HL-60 (cell line): ENCODE measurements at regions not wholly inside any gene's neighbourhood (a gene's known extent, or its start where the extent isn't known, plus 50 kb on each side); places are given as distances from the start of the nearest gene placed in this dataset.

Experiments
- DNase-seq, 2 experiments: peaks; one replicate each; pipeline ENCODE4 v3.0.0-alpha.2; 2010 to 2020; ENCODE audit warnings: low read depth in 1 of 2, low spot score in 1 of 2
- H3K27ac ChIP-seq: fragments of 250-450 bp; sonication (Bioruptor Pico); replicated peaks from 2 replicates; pipeline ENCODE4 v1.5.1; 2020; ENCODE audit warnings: mild to moderate bottlenecking, moderate library complexity
- H3K27me3 ChIP-seq: fragments of 250-450 bp; sonication (Bioruptor Pico); 2 replicates; pipeline ENCODE4 v1.5.1; 2021; ENCODE audit warnings: mild to moderate bottlenecking, moderate library complexity; ENCODE audit not compliant: insufficient read depth, poor library complexity, severe bottlenecking
- H3K4me3 ChIP-seq: replicated peaks from 2 replicates; pipeline ENCODE4 v1.5.1; 2011; ENCODE audit warnings: mild to moderate bottlenecking, control low read depth, low read length; ENCODE audit not compliant: insufficient read depth
- GABPA ChIP-seq: IDR thresholded peaks from 2 replicates; pipeline ENCODE4 v1.6.1; 2012; ENCODE audit warnings: low read depth
- POLR2AphosphoS5 ChIP-seq: IDR thresholded peaks from 2 replicates; pipeline ENCODE4 v1.6.1; 2012; ENCODE audit warnings: low read depth
- SPI1 ChIP-seq: IDR thresholded peaks from 2 replicates; pipeline ENCODE4 v1.6.1; 2012; ENCODE audit warnings: low read depth, mild to moderate bottlenecking, borderline replicate concordance
- TF ChIP-seq, protein P1 (sequence below): IDR thresholded peaks from one replicate; pipeline ENCODE4 v1.5.1; 2011; ENCODE audit warnings: low read length, control low read depth, inconsistent platforms; ENCODE audit not compliant: insufficient read depth
- TF ChIP-seq, protein P2 (sequence below): IDR thresholded peaks from 2 replicates; pipeline ENCODE4 v1.6.1; 2012; ENCODE audit warnings: low read depth; ENCODE audit not compliant: insufficient replicate concordance

DNA sequence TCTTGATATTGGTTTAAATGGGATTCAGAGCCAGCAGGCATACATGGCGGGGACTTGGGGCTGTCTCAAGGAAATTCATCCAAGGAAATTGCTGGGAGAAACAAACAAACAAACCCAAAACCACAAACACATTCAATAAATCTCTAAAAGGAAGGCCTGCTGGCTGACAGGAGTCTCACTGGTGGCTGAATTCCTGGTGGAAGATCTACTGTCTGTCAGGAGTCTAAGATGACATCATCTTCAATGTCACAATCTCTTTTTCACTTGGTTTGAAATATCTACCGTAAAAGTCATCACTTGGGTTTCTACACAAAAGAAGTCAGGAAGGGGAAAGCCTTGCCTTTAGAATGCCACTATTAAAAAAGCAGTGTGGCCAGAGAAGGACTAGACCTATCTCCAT lies 87.9 kb downstream of the KLF5 start:
- no peak for DNase-seq
- no peak for TF ChIP-seq GABPA
- TF ChIP-seq POLR2AphosphoS5: no peak
- TF ChIP-seq, protein P1, sequence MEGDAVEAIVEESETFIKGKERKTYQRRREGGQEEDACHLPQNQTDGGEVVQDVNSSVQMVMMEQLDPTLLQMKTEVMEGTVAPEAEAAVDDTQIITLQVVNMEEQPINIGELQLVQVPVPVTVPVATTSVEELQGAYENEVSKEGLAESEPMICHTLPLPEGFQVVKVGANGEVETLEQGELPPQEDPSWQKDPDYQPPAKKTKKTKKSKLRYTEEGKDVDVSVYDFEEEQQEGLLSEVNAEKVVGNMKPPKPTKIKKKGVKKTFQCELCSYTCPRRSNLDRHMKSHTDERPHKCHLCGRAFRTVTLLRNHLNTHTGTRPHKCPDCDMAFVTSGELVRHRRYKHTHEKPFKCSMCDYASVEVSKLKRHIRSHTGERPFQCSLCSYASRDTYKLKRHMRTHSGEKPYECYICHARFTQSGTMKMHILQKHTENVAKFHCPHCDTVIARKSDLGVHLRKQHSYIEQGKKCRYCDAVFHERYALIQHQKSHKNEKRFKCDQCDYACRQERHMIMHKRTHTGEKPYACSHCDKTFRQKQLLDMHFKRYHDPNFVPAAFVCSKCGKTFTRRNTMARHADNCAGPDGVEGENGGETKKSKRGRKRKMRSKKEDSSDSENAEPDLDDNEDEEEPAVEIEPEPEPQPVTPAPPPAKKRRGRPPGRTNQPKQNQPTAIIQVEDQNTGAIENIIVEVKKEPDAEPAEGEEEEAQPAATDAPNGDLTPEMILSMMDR: no peak
- TF ChIP-seq SPI1: no peak
- TF ChIP-seq, protein P2, sequence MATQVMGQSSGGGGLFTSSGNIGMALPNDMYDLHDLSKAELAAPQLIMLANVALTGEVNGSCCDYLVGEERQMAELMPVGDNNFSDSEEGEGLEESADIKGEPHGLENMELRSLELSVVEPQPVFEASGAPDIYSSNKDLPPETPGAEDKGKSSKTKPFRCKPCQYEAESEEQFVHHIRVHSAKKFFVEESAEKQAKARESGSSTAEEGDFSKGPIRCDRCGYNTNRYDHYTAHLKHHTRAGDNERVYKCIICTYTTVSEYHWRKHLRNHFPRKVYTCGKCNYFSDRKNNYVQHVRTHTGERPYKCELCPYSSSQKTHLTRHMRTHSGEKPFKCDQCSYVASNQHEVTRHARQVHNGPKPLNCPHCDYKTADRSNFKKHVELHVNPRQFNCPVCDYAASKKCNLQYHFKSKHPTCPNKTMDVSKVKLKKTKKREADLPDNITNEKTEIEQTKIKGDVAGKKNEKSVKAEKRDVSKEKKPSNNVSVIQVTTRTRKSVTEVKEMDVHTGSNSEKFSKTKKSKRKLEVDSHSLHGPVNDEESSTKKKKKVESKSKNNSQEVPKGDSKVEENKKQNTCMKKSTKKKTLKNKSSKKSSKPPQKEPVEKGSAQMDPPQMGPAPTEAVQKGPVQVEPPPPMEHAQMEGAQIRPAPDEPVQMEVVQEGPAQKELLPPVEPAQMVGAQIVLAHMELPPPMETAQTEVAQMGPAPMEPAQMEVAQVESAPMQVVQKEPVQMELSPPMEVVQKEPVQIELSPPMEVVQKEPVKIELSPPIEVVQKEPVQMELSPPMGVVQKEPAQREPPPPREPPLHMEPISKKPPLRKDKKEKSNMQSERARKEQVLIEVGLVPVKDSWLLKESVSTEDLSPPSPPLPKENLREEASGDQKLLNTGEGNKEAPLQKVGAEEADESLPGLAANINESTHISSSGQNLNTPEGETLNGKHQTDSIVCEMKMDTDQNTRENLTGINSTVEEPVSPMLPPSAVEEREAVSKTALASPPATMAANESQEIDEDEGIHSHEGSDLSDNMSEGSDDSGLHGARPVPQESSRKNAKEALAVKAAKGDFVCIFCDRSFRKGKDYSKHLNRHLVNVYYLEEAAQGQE: no peak
- H3K27me3 ChIP-seq: no peaks in the 10 kb centered on the region
- H3K4me3 ChIP-seq: no peak overlapping the region
- H3K27ac ChIP-seq: no peak overlapping the region

DNA sequence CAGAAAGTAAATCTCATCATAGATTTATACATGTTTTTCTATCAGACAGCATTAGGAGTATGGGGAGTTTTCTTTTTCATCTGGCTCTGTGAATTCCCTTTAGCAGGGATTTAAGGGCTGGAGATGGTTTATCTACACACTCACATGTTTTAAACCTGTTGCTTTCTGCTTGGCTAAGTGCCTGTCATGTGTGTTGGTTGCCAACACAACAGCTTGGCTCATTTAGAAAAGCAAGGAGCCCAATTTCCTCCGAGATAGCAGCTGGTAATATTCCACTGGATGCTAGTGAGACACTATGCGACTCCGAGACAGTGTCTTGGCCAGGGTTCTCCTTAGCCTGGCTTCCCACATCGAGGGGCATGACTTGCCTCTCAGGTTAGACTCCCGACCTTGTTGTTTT lies 83.3 kb downstream of the KLF5 start:
- H3K4me3 ChIP-seq: no peak overlapping the region
- no peak for TF ChIP-seq GABPA
- no peak for DNase-seq
- peaks cover 3% of the 10 kb centered on the region for H3K27me3 ChIP-seq
- H3K27ac ChIP-seq: no peak overlapping the region

DNA sequence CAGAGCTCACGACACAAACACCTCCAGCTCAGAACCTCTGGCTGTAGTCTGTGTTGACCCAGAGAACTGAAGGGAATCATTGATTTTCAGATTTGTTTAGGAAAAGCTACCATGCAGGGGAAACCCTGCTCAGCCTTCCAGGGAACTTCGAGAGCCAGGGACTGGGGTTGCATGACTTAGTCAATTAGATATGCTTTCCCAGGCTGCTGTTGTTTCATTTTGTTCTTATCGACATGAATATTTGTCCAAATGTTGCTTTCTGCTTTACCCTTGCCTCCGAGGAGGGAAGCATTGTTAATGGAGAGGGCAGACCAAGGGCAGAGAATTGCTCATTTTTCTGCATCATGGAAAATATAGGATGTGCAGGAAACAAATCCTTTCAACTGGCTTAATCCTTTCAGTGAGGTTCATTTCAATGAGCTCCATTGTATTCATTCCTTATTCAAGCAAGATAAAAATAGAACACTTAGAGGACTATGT lies 82.5 kb downstream of the KLF5 start:
- no peak for DNase-seq
- peaks cover 3% of the 10 kb centered on the region for H3K27me3 ChIP-seq
- TF ChIP-seq, protein P2: no peak
- TF ChIP-seq, protein P1: no peak
- no peak for TF ChIP-seq POLR2AphosphoS5
- no peak for TF ChIP-seq SPI1
- no peak for TF ChIP-seq GABPA
- no peak overlapping the region for H3K4me3 ChIP-seq
- H3K27ac ChIP-seq: no peak overlapping the region

DNA sequence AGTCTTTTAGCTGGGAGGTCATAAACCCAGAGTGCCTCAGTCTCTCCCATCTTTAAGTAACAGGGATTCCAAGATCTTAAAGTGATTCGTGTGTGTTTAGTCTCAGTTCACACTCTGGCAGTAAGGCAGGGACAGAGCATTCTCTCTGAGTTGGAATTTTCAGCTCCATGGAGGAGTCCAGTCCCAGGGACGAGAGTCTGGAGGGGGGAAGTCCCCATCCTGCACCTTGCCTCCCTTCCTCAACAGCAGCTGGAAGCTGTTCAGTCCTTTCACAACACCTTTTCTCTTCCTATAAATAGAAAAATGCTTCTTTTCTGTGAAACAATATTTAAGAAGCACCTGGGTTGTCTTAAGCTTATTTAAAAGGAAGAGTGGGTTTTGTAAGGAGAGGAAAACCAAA lies 82.0 kb downstream of the KLF5 start:
- no peak for TF ChIP-seq POLR2AphosphoS5
- TF ChIP-seq, protein P2: no peak
- no peak for TF ChIP-seq SPI1
- TF ChIP-seq GABPA: no peak
- TF ChIP-seq, protein P1: no peak
- Histone ChIP-seq H3K27ac (no peak overlapping the region), H3K4me3 (no peak overlapping the region), H3K27me3 (peaks cover 3% of the 10 kb centered on the region)
- no peak for DNase-seq
